HG02885 (cell line): ENCODE measurements at regions not wholly inside any gene's neighbourhood (a gene's known extent, or its start where the extent isn't known, plus 50 kb on each side); places are given as distances from the start of the nearest gene placed in this dataset.

Source experiments
- ATAC-seq: cut with Tn5 transposase; IDR thresholded peaks from one replicate; pipeline ENCODE4 v1.9.1; 2021; ENCODE audit warnings: mild to moderate bottlenecking; ENCODE audit not compliant: unreplicated experiment, poor library complexity

GRCh38 chr9:22274477-22274876 is 172.1 kb upstream of the DMRTA1 start:
- ATAC-seq: no peak

- no peak for ATAC-seq
Observed at GRCh38 chr9:22278426-22278825, 168.2 kb upstream of the DMRTA1 start.

- ATAC-seq: no peak
Observed at GRCh38 chr9:22279636-22280035, 167.0 kb upstream of the DMRTA1 start.

GRCh38 chr9:22285066-22285465 is 161.6 kb upstream of the DMRTA1 start:
- no peak for ATAC-seq

GRCh38 chr9:22286661-22287060 is 160.0 kb upstream of the DMRTA1 start:
- no peak for ATAC-seq

- ATAC-seq: no peak
Observed at GRCh38 chr9:22288661-22289060, 158.0 kb upstream of the DMRTA1 start.

GRCh38 chr9:22307013-22307711 is 139.5 kb upstream of the DMRTA1 start:
- no peak for ATAC-seq

GRCh38 chr9:22308177-22308576 is 138.4 kb upstream of the DMRTA1 start:
- no peak for ATAC-seq

- ATAC-seq: no peak
Observed at GRCh38 chr9:22316645-22317044, 130.0 kb upstream of the DMRTA1 start.

- no peak for ATAC-seq
Observed at GRCh38 chr9:22331533-22331932, 115.1 kb upstream of the DMRTA1 start.

- no peak for ATAC-seq
Observed at GRCh38 chr9:22332202-22332601, 114.4 kb upstream of the DMRTA1 start.

GRCh38 chr9:22337261-22337660 is 109.4 kb upstream of the DMRTA1 start:
- no peak for ATAC-seq

GRCh38 chr9:22342491-22343217 is 104.0 kb upstream of the DMRTA1 start:
- no peak for ATAC-seq

- no peak for ATAC-seq
Observed at GRCh38 chr9:22343218-22343611, 103.4 kb upstream of the DMRTA1 start.

GRCh38 chr9:22354699-22355384 is 91.8 kb upstream of the DMRTA1 start:
- no peak for ATAC-seq

GRCh38 chr9:22356985-22357384 is 89.6 kb upstream of the DMRTA1 start:
- ATAC-seq: no peak

GRCh38 chr9:22363421-22363887 is 83.2 kb upstream of the DMRTA1 start:
- no peak for ATAC-seq

GRCh38 chr9:22373636-22374035 is 73.0 kb upstream of the DMRTA1 start:
- ATAC-seq: no peak

- no peak for ATAC-seq
Observed at GRCh38 chr9:22374051-22374450, 72.6 kb upstream of the DMRTA1 start.

GRCh38 chr9:22379272-22379671 is 67.4 kb upstream of the DMRTA1 start:
- no peak for ATAC-seq

GRCh38 chr9:22381170-22381569 is 65.5 kb upstream of the DMRTA1 start:
- ATAC-seq: no peak
